ENCODE measurements at regions not wholly inside any gene's neighbourhood (a gene's known extent, or its start where the extent isn't known, plus 50 kb on each side); places are given as distances from the start of the nearest gene placed in this dataset.

DNA sequence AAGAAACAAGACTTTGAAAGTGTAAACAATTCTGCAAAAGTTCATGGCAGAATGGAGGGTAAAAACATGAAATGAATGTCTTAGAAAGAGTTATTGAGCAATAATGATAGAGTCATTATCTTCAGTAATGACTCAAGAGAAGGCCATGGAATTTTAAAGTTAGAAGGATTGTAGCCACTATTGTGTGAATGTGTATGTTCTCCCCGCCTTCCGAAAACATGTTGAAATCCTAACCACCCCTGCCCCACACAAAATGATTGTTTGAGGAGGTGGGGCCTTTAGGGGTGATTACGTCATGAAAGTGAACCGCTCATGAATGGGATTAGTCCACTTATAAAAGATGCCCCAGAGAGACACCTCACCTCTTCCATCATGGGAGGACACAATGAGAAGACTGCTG is 93.8 kb upstream of the CCDC190 start:
- intact Hi-C loops (cut with DNase I, micrococcal nuclease) = no loop called here
- no peaks in the 10 kb centered on the region for H3K4me1 Mint-ChIP-seq (ENCODE audit: low read depth)
- no peak for DNase-seq
- H3K36me3 Mint-ChIP-seq (ENCODE audit: low read depth) = no peaks in the 10 kb centered on the region
- peaks cover 6% of the 10 kb centered on the region for H3K27me3 Mint-ChIP-seq
- no peak for ATAC-seq (ENCODE audit: poor library complexity)
- Histone ChIP-seq H3K27ac (ENCODE audit: low read depth in 1 of 2, low read length in 2 of 2) (no peak overlapping the region), H3K27me3 (ENCODE audit: control insufficient read depth in 1 of 2, insufficient read depth in 2 of 2, low read length in 2 of 2) (no peaks in the 10 kb centered on the region), H3K4me1 (ENCODE audit: insufficient read depth, low read length) (no peaks in the 10 kb centered on the region), H3K9me3 (ENCODE audit: control insufficient read depth in 1 of 2, insufficient read depth in 1 of 2, low read length in 2 of 2) (no peaks in the 10 kb centered on the region), H3K36me3 (ENCODE audit: insufficient read depth, low read length) (no peaks in the 10 kb centered on the region), H3K4me3 (ENCODE audit: low read length) (no peak overlapping the region)
- ChIA-PET CTCF (no interaction called here), POLR2A (no interaction called here)
- H3K4me3 Mint-ChIP-seq = no peak overlapping the region
- TF ChIP-seq, protein P1, sequence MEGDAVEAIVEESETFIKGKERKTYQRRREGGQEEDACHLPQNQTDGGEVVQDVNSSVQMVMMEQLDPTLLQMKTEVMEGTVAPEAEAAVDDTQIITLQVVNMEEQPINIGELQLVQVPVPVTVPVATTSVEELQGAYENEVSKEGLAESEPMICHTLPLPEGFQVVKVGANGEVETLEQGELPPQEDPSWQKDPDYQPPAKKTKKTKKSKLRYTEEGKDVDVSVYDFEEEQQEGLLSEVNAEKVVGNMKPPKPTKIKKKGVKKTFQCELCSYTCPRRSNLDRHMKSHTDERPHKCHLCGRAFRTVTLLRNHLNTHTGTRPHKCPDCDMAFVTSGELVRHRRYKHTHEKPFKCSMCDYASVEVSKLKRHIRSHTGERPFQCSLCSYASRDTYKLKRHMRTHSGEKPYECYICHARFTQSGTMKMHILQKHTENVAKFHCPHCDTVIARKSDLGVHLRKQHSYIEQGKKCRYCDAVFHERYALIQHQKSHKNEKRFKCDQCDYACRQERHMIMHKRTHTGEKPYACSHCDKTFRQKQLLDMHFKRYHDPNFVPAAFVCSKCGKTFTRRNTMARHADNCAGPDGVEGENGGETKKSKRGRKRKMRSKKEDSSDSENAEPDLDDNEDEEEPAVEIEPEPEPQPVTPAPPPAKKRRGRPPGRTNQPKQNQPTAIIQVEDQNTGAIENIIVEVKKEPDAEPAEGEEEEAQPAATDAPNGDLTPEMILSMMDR (IDR thresholded peaks at IDR 0.05) = no peak
- no peak overlapping the region for H3K27ac Mint-ChIP-seq
- no peaks in the 10 kb centered on the region for H3K9me3 Mint-ChIP-seq

DNA sequence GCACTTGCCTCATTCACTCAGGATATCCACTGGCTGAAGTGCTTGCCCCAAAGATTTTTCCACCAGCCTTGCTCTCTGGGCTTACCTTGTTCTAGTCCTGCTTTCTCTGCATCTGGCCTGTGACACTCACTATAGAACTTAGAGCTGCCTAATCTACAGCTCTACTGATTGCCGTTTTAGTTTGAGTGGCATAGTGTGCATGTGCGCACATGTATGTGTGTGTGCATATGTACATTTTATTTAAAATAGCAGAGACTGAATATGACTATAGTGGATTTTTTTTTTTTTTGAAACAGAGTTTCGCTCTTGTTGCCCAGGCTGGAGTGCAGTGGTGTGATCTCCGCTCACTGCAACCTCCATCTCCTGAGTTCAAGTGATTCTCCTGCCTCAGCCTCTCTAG is 92.0 kb upstream of the CCDC190 start:
- no peaks in the 10 kb centered on the region for H3K36me3 ChIP-seq (ENCODE audit: insufficient read depth, low read length)
- H3K4me1 ChIP-seq (ENCODE audit: insufficient read depth, low read length) = no peaks in the 10 kb centered on the region
- H3K27ac ChIP-seq (ENCODE audit: low read depth in 1 of 2, low read length in 2 of 2) = no peak overlapping the region
- Mint-ChIP-seq H3K27me3 (peaks cover 6% of the 10 kb centered on the region), H3K4me1 (ENCODE audit: low read depth) (no peaks in the 10 kb centered on the region), H3K4me3 (no peak overlapping the region), H3K9me3 (no peaks in the 10 kb centered on the region), H3K27ac (no peak overlapping the region), H3K36me3 (ENCODE audit: low read depth) (no peaks in the 10 kb centered on the region)
- intact Hi-C loops (cut with DNase I, micrococcal nuclease) = no loop called here
- TF ChIP-seq, protein P1 (IDR thresholded peaks at IDR 0.05) = no peak
- ChIA-PET POLR2A (no interaction called here), CTCF (no interaction called here)
- no peaks in the 10 kb centered on the region for H3K9me3 ChIP-seq (ENCODE audit: control insufficient read depth in 1 of 2, insufficient read depth in 1 of 2, low read length in 2 of 2)
- no peaks in the 10 kb centered on the region for H3K27me3 ChIP-seq (ENCODE audit: control insufficient read depth in 1 of 2, insufficient read depth in 2 of 2, low read length in 2 of 2)
- H3K4me3 ChIP-seq (ENCODE audit: low read length) = no peak overlapping the region
- DNase-seq = no peak
- no peak for ATAC-seq (ENCODE audit: poor library complexity)

DNA sequence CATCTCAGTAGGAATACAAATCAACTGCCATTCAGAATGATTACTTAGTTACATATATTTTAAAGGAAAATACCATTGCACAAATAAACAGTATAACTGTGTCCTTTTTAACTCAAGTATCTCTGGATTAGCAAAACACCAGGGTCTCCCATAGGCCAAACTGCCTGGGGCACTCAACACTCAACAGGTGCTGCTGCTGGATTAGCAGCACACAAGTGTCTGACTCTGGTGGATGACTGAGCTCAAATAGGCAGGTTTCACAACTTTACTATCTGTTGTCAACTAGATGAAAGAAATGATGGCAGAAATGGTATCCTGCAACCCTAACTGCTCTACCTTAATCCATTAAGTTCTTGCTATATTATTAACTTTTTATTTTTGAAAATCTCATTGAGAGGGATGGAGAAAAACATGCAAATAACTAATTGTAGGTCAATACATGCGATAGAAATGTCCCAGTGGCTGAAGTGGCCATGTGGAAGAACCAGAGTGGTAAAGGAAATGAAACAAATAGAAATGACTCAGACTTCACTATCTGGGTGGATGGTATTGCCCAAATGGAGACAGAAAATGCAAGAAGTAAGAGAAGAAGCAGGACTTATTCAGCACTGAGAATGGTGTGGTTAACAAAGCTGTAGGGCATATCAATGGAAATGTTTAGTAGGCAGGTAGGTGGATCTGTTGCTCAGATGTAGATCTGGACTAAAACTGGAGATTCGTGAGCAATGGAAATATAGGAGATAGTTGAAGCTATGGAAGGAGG is 90.8 kb upstream of the CCDC190 start:
- no peaks in the 10 kb centered on the region for H3K27me3 Mint-ChIP-seq
- H3K27ac Mint-ChIP-seq = no peak overlapping the region
- intact Hi-C loops (cut with DNase I, micrococcal nuclease) = no loop called here
- CTCF ChIA-PET = no interaction called here
- H3K9me3 Mint-ChIP-seq = no peaks in the 10 kb centered on the region
- no peaks in the 10 kb centered on the region for H3K36me3 Mint-ChIP-seq (ENCODE audit: low read depth)
- TF ChIP-seq, protein P1 (IDR thresholded peaks at IDR 0.05) = no peak
- H3K4me1 ChIP-seq (ENCODE audit: insufficient read depth, low read length) = no peaks in the 10 kb centered on the region
- H3K9me3 ChIP-seq (ENCODE audit: control insufficient read depth in 1 of 2, insufficient read depth in 1 of 2, low read length in 2 of 2) = no peaks in the 10 kb centered on the region
- H3K27ac ChIP-seq (ENCODE audit: low read depth in 1 of 2, low read length in 2 of 2) = no peak overlapping the region
- no peak overlapping the region for H3K4me3 Mint-ChIP-seq
- H3K27me3 ChIP-seq (ENCODE audit: control insufficient read depth in 1 of 2, insufficient read depth in 2 of 2, low read length in 2 of 2) = no peaks in the 10 kb centered on the region
- DNase-seq (no peak), ATAC-seq (ENCODE audit: poor library complexity) (no peak)
- H3K4me3 ChIP-seq (ENCODE audit: low read length) = no peak overlapping the region
- H3K4me1 Mint-ChIP-seq (ENCODE audit: low read depth) = no peaks in the 10 kb centered on the region
- no peaks in the 10 kb centered on the region for H3K36me3 ChIP-seq (ENCODE audit: insufficient read depth, low read length)
- POLR2A ChIA-PET = no interaction called here

Data from CD4-positive, alpha-beta T cell (primary cell).